PC-3 (cell line): ENCODE measurements at regions not wholly inside any gene's neighbourhood (a gene's known extent, or its start where the extent isn't known, plus 50 kb on each side); places are given as distances from the start of the nearest gene placed in this dataset.

Source experiments
- ATAC-seq: fragments of 200-7000 bp; cut with Tn5 transposase; 2 replicates; pipeline ENCODE4 v1.9.1; 2020; ENCODE audit warnings: mild to moderate bottlenecking, moderate library complexity
- BruUV-seq: library from RNA; stranded (reverse); fragments of 400-500 nt; replicated peaks from 2 replicates; lab custom pipeline; 2021; lab: Mats Ljungman, UMichigan
- CTCF ChIA-PET: fragments of 300-600 bp; sonication (Branson Sonifier 250); formaldehyde crosslinking; loops from one replicate; lab custom pipeline; 2022; ENCODE audit warnings: antibody characterized with exemption; lab: Charles Lee
- POLR2A ChIA-PET: fragments of 300-600 bp; sonication (Branson Sonifier 250); formaldehyde crosslinking; loops from one replicate; lab custom pipeline; 2022; ENCODE audit warnings: antibody characterized with exemption; ENCODE audit not compliant: unreplicated experiment; lab: Charles Lee
- DNase-seq: peaks from one replicate; pipeline ENCODE4 v3.0.0-alpha.2; 2015
- H2AFZ ChIP-seq: fragments of 300-600 bp; sonication (generic); 2 replicates; pipeline ENCODE4 v1.6.0; 2016; ENCODE audit warnings: antibody characterized with exemption, low read length
- H3F3A ChIP-seq: fragments of 300-600 bp; sonication (generic); one replicate; pipeline ENCODE4 v1.6.0; 2017; ENCODE audit warnings: antibody characterized with exemption, low read length, control low read depth, mild to moderate bottlenecking; ENCODE audit not compliant: unreplicated experiment
- H3K27ac ChIP-seq: fragments of 300-600 bp; sonication (generic); 2 replicates; pipeline ENCODE4 v1.5.1; 2016; ENCODE audit warnings: mild to moderate bottlenecking, low read length
- H3K27me3 ChIP-seq: fragments of 300-600 bp; sonication (generic); 2 replicates; pipeline ENCODE4 v1.6.1; 2016; ENCODE audit warnings: low read length, mixed read lengths
- H3K36me3 ChIP-seq: fragments of 300-600 bp; sonication (generic); 2 replicates; pipeline ENCODE4 v1.6.1; 2016; ENCODE audit warnings: low read depth, mixed run types, low read length, mixed read lengths
- H3K4me1 ChIP-seq: fragments of 300-600 bp; sonication (generic); 2 replicates; pipeline ENCODE4 v1.5.1; 2016; ENCODE audit warnings: low read length; ENCODE audit not compliant: insufficient read depth
- H3K4me2 ChIP-seq: fragments of 300-600 bp; sonication (generic); 2 replicates; pipeline ENCODE4 v1.6.0; 2016; ENCODE audit warnings: low read length
- H3K4me3 ChIP-seq: fragments of 300-600 bp; sonication (generic); 2 replicates; pipeline ENCODE4 v1.5.1; 2016; ENCODE audit warnings: mild to moderate bottlenecking, low read length, mixed read lengths
- H3K79me2 ChIP-seq: fragments of 300-600 bp; sonication (generic); 2 replicates; pipeline ENCODE4 v1.6.1; 2017; ENCODE audit warnings: low read length, mixed read lengths
- H3K9ac ChIP-seq: fragments of 300-600 bp; sonication (generic); 2 replicates; pipeline ENCODE4 v1.6.0; 2016; ENCODE audit warnings: mild to moderate bottlenecking, low read length
- H3K9me2 ChIP-seq: fragments of 300-600 bp; sonication (generic); replicated peaks from 2 replicates; pipeline ENCODE4 v1.6.1; 2016; ENCODE audit warnings: mixed run types, low read length, mixed read lengths
- H3K9me3 ChIP-seq: fragments of 300-600 bp; sonication (generic); 2 replicates; pipeline ENCODE4 v1.6.1; 2016; ENCODE audit warnings: low read length, mixed read lengths
- H4K20me1 ChIP-seq: fragments of 300-600 bp; sonication (generic); 2 replicates; pipeline ENCODE4 v1.6.1; 2016; ENCODE audit warnings: low read length, mixed read lengths
- CTCF ChIP-seq: fragments of 300-600 bp; sonication (generic); conservative IDR thresholded peaks from 2 replicates; pipeline ENCODE4 v1.5.1; 2017; ENCODE audit warnings: antibody characterized with exemption, low read depth, mild to moderate bottlenecking, low read length
- EZH2 ChIP-seq: fragments of 300-600 bp; sonication (generic); IDR thresholded peaks from one replicate; pipeline ENCODE4 v1.6.1; 2017; ENCODE audit warnings: antibody characterized with exemption, mild to moderate bottlenecking, low read length; ENCODE audit not compliant: unreplicated experiment
- EZH2phosphoT487 ChIP-seq: fragments of 300-600 bp; sonication (generic); IDR thresholded peaks from 2 replicates; pipeline ENCODE4 v1.6.1; 2018; ENCODE audit warnings: mild to moderate bottlenecking, antibody characterized with exemption, low read length, borderline replicate concordance
- intact Hi-C: fragments of 100-400 bp; cut with micrococcal nuclease; formaldehyde crosslinking; loops from 2 replicates; pipeline ENCODE4 v1.9.0; 2023

- Histone ChIP-seq H2AFZ (no peak overlapping the region), H3K9ac (no peak overlapping the region), H4K20me1 (no peaks in the 10 kb centered on the region), H3K9me2 (no peaks in the 10 kb centered on the region), H3F3A (no peaks in the 10 kb centered on the region), H3K36me3 (no peaks in the 10 kb centered on the region), H3K4me2 (no peak overlapping the region), H3K4me3 (no peak overlapping the region), H3K79me2 (no peaks in the 10 kb centered on the region), H3K9me3 (no peaks in the 10 kb centered on the region), H3K27me3 (no peaks in the 10 kb centered on the region), H3K4me1 (peaks cover 16% of the 10 kb centered on the region), H3K27ac (no peak overlapping the region)
- intact Hi-C loops = no loop called here
- BruUV-seq = no TSS peak
- ChIA-PET CTCF (no interaction called here), POLR2A (no interaction called here)
- no peak for ATAC-seq
- TF ChIP-seq CTCF (no peak), EZH2phosphoT487 (no peak), EZH2 (no peak)
- DNase-seq = no peak
Measured at GRCh38 chr5:93300945-93301344, 280.1 kb downstream of the NR2F1-AS1 start.

GRCh38 chr5:93300309-93300923, 280.6 kb downstream of the NR2F1-AS1 start:
- POLR2A ChIA-PET = no interaction called here
- no peaks in the 10 kb centered on the region for H4K20me1 ChIP-seq
- no peaks in the 10 kb centered on the region for H3K9me3 ChIP-seq
- no peak overlapping the region for H3K4me3 ChIP-seq
- no TSS peak for BruUV-seq
- no peak overlapping the region for H3K9ac ChIP-seq
- no peaks in the 10 kb centered on the region for H3K36me3 ChIP-seq
- peaks cover 16% of the 10 kb centered on the region for H3K4me1 ChIP-seq
- CTCF ChIA-PET = no interaction called here
- no peak for ATAC-seq
- no peaks in the 10 kb centered on the region for H3K79me2 ChIP-seq
- TF ChIP-seq EZH2 (no peak), EZH2phosphoT487 (no peak), CTCF (no peak)
- no peak for DNase-seq
- H2AFZ ChIP-seq = no peak overlapping the region
- intact Hi-C loops = no loop called here
- no peak overlapping the region for H3K4me2 ChIP-seq
- H3F3A ChIP-seq = no peaks in the 10 kb centered on the region
- H3K9me2 ChIP-seq = no peaks in the 10 kb centered on the region
- no peaks in the 10 kb centered on the region for H3K27me3 ChIP-seq
- H3K27ac ChIP-seq = no peak overlapping the region

GRCh38 chr5:93299681-93300308, 281.2 kb downstream of the NR2F1-AS1 start:
- H4K20me1 ChIP-seq = no peaks in the 10 kb centered on the region
- intact Hi-C loops = no loop called here
- ChIA-PET CTCF (no interaction called here), POLR2A (no interaction called here)
- no peaks in the 10 kb centered on the region for H3K27me3 ChIP-seq
- H3K4me3 ChIP-seq = no peak overlapping the region
- no peaks in the 10 kb centered on the region for H3K36me3 ChIP-seq
- TF ChIP-seq CTCF (no peak), EZH2 (no peak), EZH2phosphoT487 (no peak)
- no TSS peak for BruUV-seq
- DNase-seq = no peak
- no peak overlapping the region for H2AFZ ChIP-seq
- peaks cover 17% of the 10 kb centered on the region for H3K4me1 ChIP-seq
- no peak overlapping the region for H3K9ac ChIP-seq
- ATAC-seq = no peak
- no peaks in the 10 kb centered on the region for H3F3A ChIP-seq
- no peaks in the 10 kb centered on the region for H3K9me3 ChIP-seq
- no peak overlapping the region for H3K27ac ChIP-seq
- H3K9me2 ChIP-seq = no peaks in the 10 kb centered on the region
- no peaks in the 10 kb centered on the region for H3K79me2 ChIP-seq
- H3K4me2 ChIP-seq = no peak overlapping the region
